Cardiac muscle cell (in vitro differentiated cells and primary cell): ENCODE measurements at regions not wholly inside any gene's neighbourhood (a gene's known extent, or its start where the extent isn't known, plus 50 kb on each side); places are given as distances from the start of the nearest gene placed in this dataset.
A peak's percentile ranks its signal among the peaks of the same experiment; 100 is the strongest.

Experiments
- DNase-seq, 2 donors: peaks; one replicate each; pipeline versions ENCODE4 v3.0.0 to v3.0.0-alpha.2; 2010 to 2017; ENCODE audit warnings: low read depth in 1 of 2, low spot score in 1 of 2
- H3K27ac ChIP-seq: fragments of 200-600 bp; sonication (generic); 2 replicates; pipeline ENCODE4 v1.5.1; 2016
- H3K27me3 ChIP-seq: fragments of 200-600 bp; sonication (generic); 2 replicates; pipeline ENCODE4 v1.6.0; 2016; ENCODE audit warnings: control low read depth
- H3K36me3 ChIP-seq: fragments of 200-600 bp; sonication (generic); 2 replicates; pipeline ENCODE4 v1.5.1; 2016; ENCODE audit warnings: control low read depth
- H3K4me1 ChIP-seq: fragments of 200-600 bp; sonication (generic); 2 replicates; pipeline ENCODE4 v1.8.1; 2017; ENCODE audit warnings: low read depth, mild to moderate bottlenecking, mixed run types
- H3K4me3 ChIP-seq: fragments of 200-600 bp; sonication (generic); 2 replicates; pipeline ENCODE4 v1.5.1; 2016; ENCODE audit warnings: mild to moderate bottlenecking
- H3K9me3 ChIP-seq: fragments of 200-600 bp; sonication (generic); 2 replicates; pipeline ENCODE4 v1.5.1; 2017; ENCODE audit warnings: low read depth, mild to moderate bottlenecking, control low read depth
- CTCF ChIP-seq: IDR thresholded peaks from 2 replicates; pipeline ENCODE4 v1.5.1; 2012; ENCODE audit warnings: low read depth, mild to moderate bottlenecking, low read length

- Histone ChIP-seq H3K9me3 (no peaks in the 10 kb centered on the region), H3K27ac (no peak overlapping the region), H3K27me3 (no peaks in the 10 kb centered on the region), H3K36me3 (no peaks in the 10 kb centered on the region), H3K4me3 (no peak overlapping the region), H3K4me1 (no peaks in the 10 kb centered on the region)
- DNase-seq: no peak
- TF ChIP-seq CTCF: no peak
These were observed 626.5 kb downstream of the PTPRC start for GRCh38 chr1:199265319-199265718.

- Histone ChIP-seq H3K4me1 (no peaks in the 10 kb centered on the region), H3K27me3 (no peaks in the 10 kb centered on the region), H3K4me3 (no peak overlapping the region), H3K9me3 (no peaks in the 10 kb centered on the region), H3K27ac (no peak overlapping the region), H3K36me3 (no peaks in the 10 kb centered on the region)
- TF ChIP-seq CTCF: no peak
- DNase-seq: peak in 1 of 2 donors; percentile 55
These were observed 630.4 kb downstream of the PTPRC start for GRCh38 chr1:199269241-199269640.

GRCh38 chr1:199272139-199272544, 633.3 kb downstream of the PTPRC start:
- H3K27me3 ChIP-seq: no peaks in the 10 kb centered on the region
- peak in 1 of 2 donors; percentile 91 for DNase-seq
- H3K4me1 ChIP-seq: no peaks in the 10 kb centered on the region
- no peaks in the 10 kb centered on the region for H3K36me3 ChIP-seq
- no peak overlapping the region for H3K27ac ChIP-seq
- no peak overlapping the region for H3K4me3 ChIP-seq
- no peak for TF ChIP-seq CTCF
- H3K9me3 ChIP-seq: no peaks in the 10 kb centered on the region

- no peak overlapping the region for H3K27ac ChIP-seq
- H3K4me3 ChIP-seq: no peak overlapping the region
- no peak for TF ChIP-seq CTCF
- H3K27me3 ChIP-seq: no peaks in the 10 kb centered on the region
- DNase-seq: peak in 1 of 2 donors; percentile 96
- no peaks in the 10 kb centered on the region for H3K36me3 ChIP-seq
- H3K4me1 ChIP-seq: no peaks in the 10 kb centered on the region
- H3K9me3 ChIP-seq: no peaks in the 10 kb centered on the region
These were observed 633.8 kb downstream of the PTPRC start for GRCh38 chr1:199272628-199273086.

GRCh38 chr1:199273837-199274379, 635.1 kb downstream of the PTPRC start:
- Histone ChIP-seq H3K4me3 (no peak overlapping the region), H3K27ac (peak overlapping the region; percentile 5), H3K36me3 (no peaks in the 10 kb centered on the region), H3K9me3 (no peaks in the 10 kb centered on the region), H3K27me3 (no peaks in the 10 kb centered on the region), H3K4me1 (no peaks in the 10 kb centered on the region)
- peak; percentile 9 to 45 for DNase-seq
- no peak for TF ChIP-seq CTCF
